NB4 (cell line): ENCODE measurements at regions not wholly inside any gene's neighbourhood (a gene's known extent, or its start where the extent isn't known, plus 50 kb on each side); places are given as distances from the start of the nearest gene placed in this dataset.
"Not testable (repeated sequence)": the region's sequence is repeated elsewhere in the genome, so short reads cannot be mapped to it uniquely, and the experiment has no call there.

ENCODE experiments used
- DNase-seq: peaks from one replicate; pipeline ENCODE4 v3.0.0; 2010; ENCODE audit warnings: low read depth
- H3K4me3 ChIP-seq: one replicate; pipeline ENCODE4 v1.5.1; 2011; ENCODE audit warnings: mild to moderate bottlenecking, low read depth, low read length, moderate library complexity
- MYC ChIP-seq: IDR thresholded peaks from 2 replicates; pipeline ENCODE4 v1.6.1; 2011; ENCODE audit warnings: low read depth, low read length
- POLR2A ChIP-seq: IDR thresholded peaks from 2 replicates; pipeline ENCODE4 v1.6.1; 2011; ENCODE audit warnings: mild to moderate bottlenecking; ENCODE audit not compliant: insufficient read length; ENCODE audit errors: extremely low read depth
- TF ChIP-seq, protein P1 (sequence below): IDR thresholded peaks from one replicate; pipeline ENCODE4 v1.5.1; 2012; ENCODE audit warnings: low read depth, low read length
- TF ChIP-seq, protein P2 (sequence below): IDR thresholded peaks from 2 replicates; pipeline ENCODE4 v1.6.1; 2011; ENCODE audit warnings: low read depth, low read length

DNA sequence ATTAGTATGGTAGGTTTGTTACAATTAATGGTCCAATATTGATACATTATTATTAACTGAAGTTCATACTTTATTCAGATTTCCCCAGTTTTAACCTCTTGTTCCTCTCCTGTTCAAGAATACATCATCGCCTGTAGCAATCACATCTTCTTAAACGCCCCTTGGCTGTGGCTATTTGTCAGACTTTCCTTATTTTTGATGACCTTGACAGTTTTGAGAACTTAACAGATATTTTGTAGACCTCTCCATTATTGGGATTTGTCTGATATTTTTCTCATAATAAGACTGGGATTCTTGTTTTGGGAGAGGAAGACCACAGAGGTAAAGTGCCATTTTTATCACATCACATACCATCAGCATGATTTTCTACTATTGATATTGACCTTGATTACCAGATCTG is 112.3 kb upstream of the MARCHF11 start:
- no peak overlapping the region for H3K4me3 ChIP-seq
- no peak for DNase-seq
- TF ChIP-seq MYC (no peak), POLR2A (no peak)
- TF ChIP-seq, protein P1, sequence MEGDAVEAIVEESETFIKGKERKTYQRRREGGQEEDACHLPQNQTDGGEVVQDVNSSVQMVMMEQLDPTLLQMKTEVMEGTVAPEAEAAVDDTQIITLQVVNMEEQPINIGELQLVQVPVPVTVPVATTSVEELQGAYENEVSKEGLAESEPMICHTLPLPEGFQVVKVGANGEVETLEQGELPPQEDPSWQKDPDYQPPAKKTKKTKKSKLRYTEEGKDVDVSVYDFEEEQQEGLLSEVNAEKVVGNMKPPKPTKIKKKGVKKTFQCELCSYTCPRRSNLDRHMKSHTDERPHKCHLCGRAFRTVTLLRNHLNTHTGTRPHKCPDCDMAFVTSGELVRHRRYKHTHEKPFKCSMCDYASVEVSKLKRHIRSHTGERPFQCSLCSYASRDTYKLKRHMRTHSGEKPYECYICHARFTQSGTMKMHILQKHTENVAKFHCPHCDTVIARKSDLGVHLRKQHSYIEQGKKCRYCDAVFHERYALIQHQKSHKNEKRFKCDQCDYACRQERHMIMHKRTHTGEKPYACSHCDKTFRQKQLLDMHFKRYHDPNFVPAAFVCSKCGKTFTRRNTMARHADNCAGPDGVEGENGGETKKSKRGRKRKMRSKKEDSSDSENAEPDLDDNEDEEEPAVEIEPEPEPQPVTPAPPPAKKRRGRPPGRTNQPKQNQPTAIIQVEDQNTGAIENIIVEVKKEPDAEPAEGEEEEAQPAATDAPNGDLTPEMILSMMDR, result no peak
- TF ChIP-seq, protein P2, sequence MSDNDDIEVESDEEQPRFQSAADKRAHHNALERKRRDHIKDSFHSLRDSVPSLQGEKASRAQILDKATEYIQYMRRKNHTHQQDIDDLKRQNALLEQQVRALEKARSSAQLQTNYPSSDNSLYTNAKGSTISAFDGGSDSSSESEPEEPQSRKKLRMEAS, result no peak

GRCh38 chr5:16291474-16291873 is 111.9 kb upstream of the MARCHF11 start:
- TF ChIP-seq POLR2A, result no peak
- TF ChIP-seq, protein P2, result no peak
- TF ChIP-seq, protein P1, result no peak
- no peak for TF ChIP-seq MYC
- no peak for DNase-seq

DNA sequence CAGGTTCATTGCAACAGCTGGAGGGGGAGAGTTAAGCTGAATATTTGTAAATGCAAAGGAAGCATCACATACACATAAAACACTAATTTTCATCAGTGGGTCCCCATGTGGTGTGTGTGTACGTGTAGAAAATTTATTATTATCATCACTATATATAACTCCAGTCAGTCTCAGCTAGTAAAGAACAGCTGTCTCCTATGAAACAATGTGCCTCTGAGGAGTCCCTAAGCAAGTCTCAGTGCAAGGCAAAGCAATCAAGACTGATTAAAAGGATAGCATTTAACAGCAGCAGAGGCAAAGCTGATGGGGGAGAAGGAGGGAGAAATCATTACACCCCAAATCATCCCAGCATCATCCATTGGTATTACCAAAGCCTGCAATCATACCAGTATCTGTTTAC is 104.2 kb upstream of the MARCHF11 start:
- TF ChIP-seq, protein P2, result no peak
- no peak for TF ChIP-seq POLR2A
- TF ChIP-seq, protein P1, result no peak
- no peak for TF ChIP-seq MYC
- DNase-seq, result no peak
- H3K4me3 ChIP-seq, result no peak overlapping the region

More at GRCh38 chr5:16291474-16291873, 111.9 kb upstream of the MARCHF11 start:
- H3K4me3 ChIP-seq, result no peak overlapping the region

GRCh38 chr5:16276859-16277258 is 97.3 kb upstream of the MARCHF11 start:
- not testable (repeated sequence) for DNase-seq, H3K4me3 ChIP-seq

DNA sequence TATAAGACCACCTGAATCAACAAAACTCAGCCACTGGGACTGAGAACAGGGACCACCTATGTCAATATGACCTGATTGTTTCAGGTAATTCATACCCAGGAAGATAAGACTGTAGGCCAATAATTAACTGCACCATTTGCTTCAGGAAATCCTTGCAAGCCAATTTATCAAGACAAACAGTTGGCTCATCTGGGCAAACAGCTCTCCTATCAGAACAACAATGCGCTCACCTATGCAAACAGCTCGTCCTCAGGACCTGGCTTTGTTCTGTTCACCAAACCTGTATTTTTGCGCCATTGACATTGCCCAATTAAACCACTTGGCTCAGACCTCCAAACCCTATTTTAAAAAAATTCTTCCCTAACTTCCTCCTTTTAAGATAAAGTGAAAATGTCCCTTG is 92.3 kb upstream of the MARCHF11 start:
- DNase-seq, result peak; percentile 20
- TF ChIP-seq MYC (no peak), POLR2A (no peak)
- TF ChIP-seq, protein P2, result no peak
- TF ChIP-seq, protein P1, result no peak
- no peak overlapping the region for H3K4me3 ChIP-seq

DNA sequence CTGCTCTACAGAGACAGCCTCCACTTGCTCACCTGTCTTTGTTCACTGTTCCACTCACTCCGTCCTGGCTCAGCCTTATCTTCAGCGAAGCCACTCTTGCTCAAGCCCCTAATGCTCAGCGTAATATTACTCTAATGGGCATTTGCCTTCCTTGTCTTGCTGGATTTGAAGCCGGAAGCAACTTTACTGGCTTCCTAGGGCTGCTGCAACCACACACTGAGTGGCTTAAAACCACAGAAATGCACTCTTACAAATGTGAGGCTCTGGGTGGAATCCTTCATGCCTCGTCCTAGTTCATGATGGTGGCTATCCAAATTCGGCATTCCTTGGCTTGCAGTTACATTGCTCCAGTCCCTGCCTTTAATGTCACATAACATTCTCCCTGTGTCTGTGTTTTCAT is 85.5 kb upstream of the MARCHF11 start:
- peak; percentile 70 for DNase-seq
- TF ChIP-seq, protein P2, result no peak
- TF ChIP-seq POLR2A, result no peak
- TF ChIP-seq, protein P1, result no peak
- TF ChIP-seq MYC, result no peak
- H3K4me3 ChIP-seq, result no peak overlapping the region
